ENCODE measurements at regions not wholly inside any gene's neighbourhood (a gene's known extent, or its start where the extent isn't known, plus 50 kb on each side); places are given as distances from the start of the nearest gene placed in this dataset.

DNA sequence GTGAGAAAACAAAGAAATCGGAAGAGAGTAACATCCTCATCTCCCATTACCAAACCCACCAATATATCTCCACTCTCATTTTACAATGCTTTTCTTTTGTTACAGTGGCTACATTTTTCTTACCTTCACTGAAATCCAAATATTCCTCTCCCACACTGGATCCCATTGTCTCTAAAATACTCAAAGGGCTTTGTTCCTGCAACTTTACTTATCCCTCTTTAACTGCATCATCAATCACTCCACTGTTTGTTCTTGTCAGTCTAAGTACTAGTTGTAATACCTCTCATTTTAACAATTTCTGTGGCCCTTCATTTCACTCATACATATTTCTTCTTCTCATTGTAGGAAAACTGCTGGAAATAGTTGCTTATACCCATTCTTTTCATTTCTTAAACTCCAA lies 464.2 kb upstream of the PIK3C3 start:
- Mint-ChIP-seq H3K4me3 (no peak overlapping the region), H3K36me3 (no peaks in the 10 kb centered on the region), H3K27me3 (no peaks in the 10 kb centered on the region), H3K27ac (no peak overlapping the region), H3K9me3 (peaks cover 4 to 19% (median 12%) of the 10 kb centered on the region in 5 donors), H3K4me1 (no peaks in the 10 kb centered on the region)
- H3K27me3 ChIP-seq (ENCODE audit: insufficient read depth, low read length, poor library complexity, severe bottlenecking), result no peaks in the 10 kb centered on the region
- H3K9me3 ChIP-seq (ENCODE audit: low read length), result no peaks in the 10 kb centered on the region
- no peaks in the 10 kb centered on the region for H3K4me1 ChIP-seq (ENCODE audit: insufficient read depth, low read length)
- DNase-seq, result no peak
- POLR2A ChIA-PET, result no interaction called here
- CTCF ChIA-PET, result no interaction called here
- no peaks in the 10 kb centered on the region for H3K36me3 ChIP-seq (ENCODE audit: insufficient read depth, low read length)
- H3K27ac ChIP-seq (ENCODE audit: low read depth, low read length), result no peak overlapping the region
- no peak overlapping the region for H3K4me3 ChIP-seq (ENCODE audit: low read length)

DNA sequence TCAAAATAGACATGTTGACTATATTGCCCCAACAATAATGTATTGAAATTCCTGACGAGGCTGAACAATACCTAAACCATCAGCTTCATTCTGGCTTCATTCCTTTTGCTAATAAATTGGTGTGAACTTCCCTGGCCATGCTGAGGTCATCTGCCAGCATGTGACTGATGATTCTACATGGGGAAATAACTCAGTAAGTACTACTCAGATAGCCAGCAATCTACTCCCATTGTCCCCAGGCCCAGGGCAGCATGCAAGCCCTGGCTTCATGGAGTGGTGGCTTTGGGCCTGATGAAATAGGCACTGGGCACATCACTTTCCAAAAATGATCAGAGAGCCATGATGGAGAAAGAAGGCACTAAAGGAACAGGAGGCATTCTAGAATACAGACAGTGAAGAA lies 468.5 kb upstream of the PIK3C3 start:
- CTCF ChIA-PET, result no interaction called here
- no peak overlapping the region for H3K27ac Mint-ChIP-seq
- POLR2A ChIA-PET, result no interaction called here
- no peak overlapping the region for H3K4me3 ChIP-seq (ENCODE audit: low read length)
- H3K27ac ChIP-seq (ENCODE audit: low read depth, low read length), result no peak overlapping the region
- no peaks in the 10 kb centered on the region for H3K4me1 ChIP-seq (ENCODE audit: insufficient read depth, low read length)
- no peaks in the 10 kb centered on the region for H3K27me3 ChIP-seq (ENCODE audit: insufficient read depth, low read length, poor library complexity, severe bottlenecking)
- H3K4me1 Mint-ChIP-seq, result no peaks in the 10 kb centered on the region
- DNase-seq, result no peak
- no peaks in the 10 kb centered on the region for H3K36me3 ChIP-seq (ENCODE audit: insufficient read depth, low read length)
- H3K9me3 Mint-ChIP-seq, result peaks cover 2 to 21% (median 10%) of the 10 kb centered on the region in 5 donors
- H3K27me3 Mint-ChIP-seq, result no peaks in the 10 kb centered on the region
- no peaks in the 10 kb centered on the region for H3K9me3 ChIP-seq (ENCODE audit: low read length)
- no peaks in the 10 kb centered on the region for H3K36me3 Mint-ChIP-seq
- no peak overlapping the region for H3K4me3 Mint-ChIP-seq

DNA sequence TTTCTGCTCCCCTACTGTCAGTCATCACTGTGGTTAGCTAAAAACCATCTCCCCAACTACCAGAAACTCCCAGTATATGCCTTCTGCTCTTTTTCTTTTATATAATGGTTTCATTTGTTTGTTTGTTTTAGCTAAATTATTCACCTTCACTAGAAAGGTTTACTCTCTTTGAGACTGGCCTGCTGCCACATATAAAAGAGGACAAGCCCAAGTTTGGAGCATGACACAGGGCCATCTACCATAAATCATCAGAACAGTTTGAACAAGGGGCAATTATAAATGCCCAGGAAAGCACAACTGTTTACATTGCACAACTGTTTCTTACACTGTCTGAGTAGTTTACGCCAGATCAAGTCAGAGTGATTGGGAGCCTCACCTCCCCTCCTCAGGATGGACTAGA lies 471.0 kb upstream of the PIK3C3 start:
- CTCF ChIA-PET, result no interaction called here
- no peak overlapping the region for H3K27ac Mint-ChIP-seq

DNA sequence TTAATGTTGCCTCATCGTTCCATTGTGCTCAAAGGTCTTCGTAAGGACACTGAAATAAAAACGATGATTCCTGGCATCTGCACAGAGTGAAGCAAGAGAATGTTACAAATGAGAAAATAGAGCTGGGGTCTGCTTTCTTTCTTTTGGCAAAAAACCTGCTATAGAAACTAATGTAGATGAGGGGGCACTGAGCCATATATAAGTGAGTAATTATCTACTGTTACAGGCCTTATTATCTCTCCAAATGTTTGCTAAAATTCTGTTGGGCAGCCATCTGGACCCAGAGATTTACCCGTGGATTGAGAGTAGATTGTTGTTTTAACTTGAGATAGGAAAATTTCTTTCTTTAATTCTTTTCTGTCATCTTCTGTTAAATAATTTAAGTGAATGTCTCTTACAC lies 472.5 kb upstream of the PIK3C3 start:
- no peaks in the 10 kb centered on the region for H3K4me1 ChIP-seq (ENCODE audit: insufficient read depth, low read length)
- Mint-ChIP-seq H3K4me3 (no peak overlapping the region), H3K27ac (no peak overlapping the region), H3K27me3 (no peaks in the 10 kb centered on the region), H3K4me1 (no peaks in the 10 kb centered on the region), H3K36me3 (no peaks in the 10 kb centered on the region), H3K9me3 (peaks cover 2 to 23% (median 12%) of the 10 kb centered on the region in 5 donors)
- no peak overlapping the region for H3K4me3 ChIP-seq (ENCODE audit: low read length)
- H3K36me3 ChIP-seq (ENCODE audit: insufficient read depth, low read length), result no peaks in the 10 kb centered on the region
- POLR2A ChIA-PET, result no interaction called here
- H3K27ac ChIP-seq (ENCODE audit: low read depth, low read length), result no peak overlapping the region
- no peak for DNase-seq
- no peaks in the 10 kb centered on the region for H3K27me3 ChIP-seq (ENCODE audit: insufficient read depth, low read length, poor library complexity, severe bottlenecking)
- CTCF ChIA-PET, result no interaction called here
- H3K9me3 ChIP-seq (ENCODE audit: low read length), result no peaks in the 10 kb centered on the region

More for the DNA sequence above, 471.0 kb upstream of the PIK3C3 start:
- Histone ChIP-seq H3K4me1 (ENCODE audit: insufficient read depth, low read length) (no peaks in the 10 kb centered on the region), H3K4me3 (ENCODE audit: low read length) (no peak overlapping the region), H3K36me3 (ENCODE audit: insufficient read depth, low read length) (no peaks in the 10 kb centered on the region), H3K9me3 (ENCODE audit: low read length) (no peaks in the 10 kb centered on the region), H3K27ac (ENCODE audit: low read depth, low read length) (no peak overlapping the region), H3K27me3 (ENCODE audit: insufficient read depth, low read length, poor library complexity, severe bottlenecking) (no peaks in the 10 kb centered on the region)
- Mint-ChIP-seq H3K9me3 (peaks cover 2 to 17% (median 8%) of the 10 kb centered on the region in 5 donors), H3K27me3 (no peaks in the 10 kb centered on the region), H3K36me3 (no peaks in the 10 kb centered on the region), H3K4me3 (no peak overlapping the region), H3K4me1 (no peaks in the 10 kb centered on the region)
- POLR2A ChIA-PET, result no interaction called here
- no peak for DNase-seq

DNA sequence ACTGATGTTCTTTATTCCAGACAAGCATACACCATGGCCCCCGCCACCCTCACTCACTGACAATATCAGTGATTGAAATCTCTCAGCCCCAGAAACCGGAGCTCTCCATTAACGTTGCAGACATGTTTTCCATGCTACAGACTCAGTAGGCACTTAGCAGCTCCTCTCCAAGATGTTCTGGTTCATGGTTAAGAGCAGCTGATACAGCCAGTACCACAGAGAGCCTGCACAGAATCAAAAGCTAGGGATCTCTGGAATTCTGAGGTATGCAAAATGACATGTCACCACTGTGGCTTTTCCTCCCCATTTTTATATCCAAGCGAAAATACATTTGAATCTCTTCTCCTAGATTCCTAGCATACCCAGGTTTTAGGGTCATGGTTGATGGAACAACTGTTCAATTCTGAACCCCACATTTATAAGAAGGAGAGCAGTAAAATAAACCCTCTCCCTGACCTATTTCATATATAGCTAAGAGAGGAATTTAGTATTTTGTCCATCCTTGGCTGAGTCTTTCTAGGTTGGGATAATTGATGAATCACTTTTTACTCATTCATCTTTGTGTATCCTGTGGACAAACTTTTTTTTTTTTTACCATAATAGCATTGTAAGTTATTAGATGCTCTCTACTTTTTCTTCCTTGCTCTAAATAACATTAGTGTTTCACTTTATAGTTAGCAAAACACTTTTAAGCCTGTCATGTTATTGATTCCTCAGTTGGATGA lies 488.4 kb upstream of the PIK3C3 start:
- H3K27ac ChIP-seq (ENCODE audit: low read depth, low read length), result no peak overlapping the region
- ChIA-PET POLR2A (no interaction called here), CTCF (interaction anchor here (1.4 kb wide), 1 partner anchor 9 kb away, joined by 3 read pairs; no protein-coding TSS in a partner anchor)
- H3K27me3 Mint-ChIP-seq, result no peaks in the 10 kb centered on the region
- no peak overlapping the region for H3K27ac Mint-ChIP-seq
- no peaks in the 10 kb centered on the region for H3K4me1 Mint-ChIP-seq
- no peaks in the 10 kb centered on the region for H3K4me1 ChIP-seq (ENCODE audit: insufficient read depth, low read length)
- H3K36me3 Mint-ChIP-seq, result no peaks in the 10 kb centered on the region
- H3K4me3 ChIP-seq (ENCODE audit: low read length), result no peak overlapping the region
- no peak overlapping the region for H3K4me3 Mint-ChIP-seq
- H3K9me3 ChIP-seq (ENCODE audit: low read length), result no peaks in the 10 kb centered on the region
- peaks cover 5 to 31% (median 11%) of the 10 kb centered on the region in 5 donors for H3K9me3 Mint-ChIP-seq
- no peak for DNase-seq
- H3K27me3 ChIP-seq (ENCODE audit: insufficient read depth, low read length, poor library complexity, severe bottlenecking), result no peaks in the 10 kb centered on the region
- no peaks in the 10 kb centered on the region for H3K36me3 ChIP-seq (ENCODE audit: insufficient read depth, low read length)

DNA sequence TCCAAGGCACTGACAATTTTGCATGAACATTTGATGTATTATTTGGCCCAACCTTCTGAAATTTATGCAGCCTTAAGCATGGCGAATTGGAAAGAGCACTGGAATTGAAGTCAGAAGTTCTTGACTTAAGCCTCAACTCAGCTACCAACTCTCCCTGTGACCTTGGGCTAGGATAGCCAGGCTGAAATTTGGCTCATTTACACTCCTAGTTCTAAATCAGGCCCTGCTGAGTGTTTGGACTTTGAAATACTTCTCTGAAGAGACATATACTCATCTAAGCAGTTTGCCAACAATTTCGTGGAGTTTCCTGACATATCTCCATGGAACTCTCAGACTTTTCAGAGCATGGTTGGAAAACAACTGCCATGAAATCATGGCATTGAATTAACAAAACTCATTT lies 489.6 kb upstream of the PIK3C3 start:
- POLR2A ChIA-PET, result no interaction called here
- H3K9me3 ChIP-seq (ENCODE audit: low read length), result no peaks in the 10 kb centered on the region
- no peaks in the 10 kb centered on the region for H3K4me1 Mint-ChIP-seq
- H3K9me3 Mint-ChIP-seq, result peaks cover 5 to 39% (median 15%) of the 10 kb centered on the region in 5 donors
- no peaks in the 10 kb centered on the region for H3K36me3 ChIP-seq (ENCODE audit: insufficient read depth, low read length)
- H3K36me3 Mint-ChIP-seq, result no peaks in the 10 kb centered on the region
- no peak overlapping the region for H3K27ac Mint-ChIP-seq
- H3K27me3 Mint-ChIP-seq, result no peaks in the 10 kb centered on the region
- CTCF ChIA-PET, result no interaction called here
- H3K4me1 ChIP-seq (ENCODE audit: insufficient read depth, low read length), result no peaks in the 10 kb centered on the region
- no peak overlapping the region for H3K27ac ChIP-seq (ENCODE audit: low read depth, low read length)
- H3K4me3 Mint-ChIP-seq, result no peak overlapping the region
- DNase-seq, result no peak
- no peak overlapping the region for H3K4me3 ChIP-seq (ENCODE audit: low read length)
- no peaks in the 10 kb centered on the region for H3K27me3 ChIP-seq (ENCODE audit: insufficient read depth, low read length, poor library complexity, severe bottlenecking)

DNA sequence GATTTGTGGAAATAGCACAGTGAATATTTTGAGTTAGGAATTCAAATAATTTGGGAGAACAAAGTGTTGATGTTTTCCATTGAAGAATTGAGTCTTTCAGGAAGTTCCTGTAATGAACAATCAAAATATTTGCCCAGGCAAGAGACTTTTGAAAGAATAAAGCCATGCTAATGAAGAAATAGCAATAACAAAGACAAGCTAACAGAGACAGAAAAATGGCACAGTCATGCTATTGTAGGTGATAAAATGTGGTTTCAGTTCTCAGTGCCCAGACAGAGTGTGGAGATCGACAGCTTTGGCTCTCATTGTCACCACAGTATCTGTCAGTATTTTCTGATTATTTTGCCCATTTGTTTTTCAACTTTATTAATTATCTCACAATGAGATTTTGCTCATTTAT lies 490.8 kb upstream of the PIK3C3 start:
- no peak for DNase-seq
- Mint-ChIP-seq H3K4me1 (no peaks in the 10 kb centered on the region), H3K27me3 (no peaks in the 10 kb centered on the region), H3K9me3 (peaks cover 5 to 41% (median 13%) of the 10 kb centered on the region in 5 donors), H3K36me3 (no peaks in the 10 kb centered on the region), H3K27ac (no peak overlapping the region), H3K4me3 (no peak overlapping the region)
- H3K27me3 ChIP-seq (ENCODE audit: insufficient read depth, low read length, poor library complexity, severe bottlenecking), result no peaks in the 10 kb centered on the region
- no peaks in the 10 kb centered on the region for H3K36me3 ChIP-seq (ENCODE audit: insufficient read depth, low read length)
- no peak overlapping the region for H3K27ac ChIP-seq (ENCODE audit: low read depth, low read length)
- ChIA-PET POLR2A (no interaction called here), CTCF (no interaction called here)
- no peaks in the 10 kb centered on the region for H3K9me3 ChIP-seq (ENCODE audit: low read length)
- no peak overlapping the region for H3K4me3 ChIP-seq (ENCODE audit: low read length)
- H3K4me1 ChIP-seq (ENCODE audit: insufficient read depth, low read length), result no peaks in the 10 kb centered on the region

DNA sequence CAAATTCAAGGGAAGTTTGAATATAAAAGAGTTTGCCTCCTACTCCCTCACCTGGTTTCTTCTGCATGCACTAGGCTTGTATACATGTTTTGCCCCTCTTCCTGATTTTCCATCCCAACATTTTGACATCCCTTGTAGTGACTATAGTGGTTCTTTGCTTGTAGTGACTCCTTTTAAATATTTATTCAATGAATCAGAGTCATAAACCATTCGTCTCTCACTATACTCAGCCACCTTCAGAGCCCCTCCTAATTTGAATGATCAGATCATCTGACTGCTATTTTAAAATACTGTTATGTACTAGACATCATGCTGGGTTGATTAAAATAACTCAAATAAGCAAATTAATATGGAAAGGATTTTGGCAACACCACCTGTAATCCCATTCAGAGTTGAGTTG lies 492.1 kb upstream of the PIK3C3 start:
- H3K4me1 ChIP-seq (ENCODE audit: insufficient read depth, low read length), result no peaks in the 10 kb centered on the region
- POLR2A ChIA-PET, result no interaction called here
- no peaks in the 10 kb centered on the region for H3K9me3 ChIP-seq (ENCODE audit: low read length)
- H3K4me3 ChIP-seq (ENCODE audit: low read length), result no peak overlapping the region
- Mint-ChIP-seq H3K4me1 (no peaks in the 10 kb centered on the region), H3K4me3 (no peak overlapping the region), H3K9me3 (peaks cover 5 to 45% (median 7%) of the 10 kb centered on the region in 5 donors), H3K27ac (no peak overlapping the region), H3K27me3 (no peaks in the 10 kb centered on the region), H3K36me3 (no peaks in the 10 kb centered on the region)
- CTCF ChIA-PET, result no interaction called here
- no peak for DNase-seq
- H3K27ac ChIP-seq (ENCODE audit: low read depth, low read length), result no peak overlapping the region
- H3K27me3 ChIP-seq (ENCODE audit: insufficient read depth, low read length, poor library complexity, severe bottlenecking), result no peaks in the 10 kb centered on the region
- H3K36me3 ChIP-seq (ENCODE audit: insufficient read depth, low read length), result no peaks in the 10 kb centered on the region

DNA sequence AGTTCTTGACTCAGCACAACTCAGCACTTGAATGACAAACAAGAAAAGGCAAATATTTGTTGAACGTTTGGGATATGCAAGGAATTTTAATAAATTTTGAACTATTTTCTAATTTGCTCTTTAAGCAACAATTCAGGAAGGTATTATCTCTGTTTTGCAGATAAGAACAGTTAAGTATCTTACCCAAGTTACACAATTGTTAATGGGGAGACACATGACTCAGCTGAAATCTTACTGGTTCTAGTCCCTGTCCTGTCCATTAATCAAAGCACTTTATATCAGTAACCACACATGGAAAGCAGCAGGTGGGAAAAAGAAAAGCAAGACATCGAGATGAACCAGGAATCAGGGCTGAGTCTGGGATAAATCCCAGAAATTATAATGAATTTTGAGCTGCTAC lies 493.9 kb upstream of the PIK3C3 start:
- Histone ChIP-seq H3K27me3 (ENCODE audit: insufficient read depth, low read length, poor library complexity, severe bottlenecking) (no peaks in the 10 kb centered on the region), H3K9me3 (ENCODE audit: low read length) (no peaks in the 10 kb centered on the region), H3K4me3 (ENCODE audit: low read length) (no peak overlapping the region), H3K36me3 (ENCODE audit: insufficient read depth, low read length) (no peaks in the 10 kb centered on the region), H3K27ac (ENCODE audit: low read depth, low read length) (no peak overlapping the region), H3K4me1 (ENCODE audit: insufficient read depth, low read length) (no peaks in the 10 kb centered on the region)
- Mint-ChIP-seq H3K4me3 (no peak overlapping the region), H3K9me3 (peaks cover 0 to 37% (median 4%) of the 10 kb centered on the region in 5 donors), H3K4me1 (no peaks in the 10 kb centered on the region), H3K27ac (no peak overlapping the region), H3K36me3 (no peaks in the 10 kb centered on the region), H3K27me3 (no peaks in the 10 kb centered on the region)
- DNase-seq, result no peak
- ChIA-PET POLR2A (no interaction called here), CTCF (no interaction called here)

Measured in CD8-positive, alpha-beta memory T cell (primary cell).